ENCODE measurements at regions not wholly inside any gene's neighbourhood (a gene's known extent, or its start where the extent isn't known, plus 50 kb on each side); places are given as distances from the start of the nearest gene placed in this dataset.
A peak's percentile ranks its signal among the peaks of the same experiment; 100 is the strongest.

DNA sequence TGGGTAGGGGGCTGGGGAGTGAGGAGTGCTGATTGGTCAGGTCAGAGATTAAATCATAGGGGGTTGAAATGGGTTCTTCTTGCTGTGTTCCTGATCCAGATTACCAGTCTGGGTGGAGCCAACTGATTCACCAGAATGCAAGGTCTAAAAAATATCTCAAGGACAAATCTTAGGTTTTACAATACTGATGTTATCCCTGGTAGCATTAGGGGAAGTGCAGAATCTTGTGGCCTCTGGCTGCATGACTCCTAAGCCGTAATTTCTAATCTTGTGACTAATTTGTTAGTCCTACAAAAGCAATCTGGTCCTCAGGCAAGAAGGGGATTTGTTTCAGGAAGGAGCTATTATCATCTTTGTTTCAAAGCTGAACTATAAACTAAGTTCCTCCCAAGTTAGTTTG is 289.2 kb upstream of the KYNU start:
- ATAC-seq (ENCODE audit: low read depth) (no peak), DNase-seq (no peak)
- TF ChIP-seq, protein P1, sequence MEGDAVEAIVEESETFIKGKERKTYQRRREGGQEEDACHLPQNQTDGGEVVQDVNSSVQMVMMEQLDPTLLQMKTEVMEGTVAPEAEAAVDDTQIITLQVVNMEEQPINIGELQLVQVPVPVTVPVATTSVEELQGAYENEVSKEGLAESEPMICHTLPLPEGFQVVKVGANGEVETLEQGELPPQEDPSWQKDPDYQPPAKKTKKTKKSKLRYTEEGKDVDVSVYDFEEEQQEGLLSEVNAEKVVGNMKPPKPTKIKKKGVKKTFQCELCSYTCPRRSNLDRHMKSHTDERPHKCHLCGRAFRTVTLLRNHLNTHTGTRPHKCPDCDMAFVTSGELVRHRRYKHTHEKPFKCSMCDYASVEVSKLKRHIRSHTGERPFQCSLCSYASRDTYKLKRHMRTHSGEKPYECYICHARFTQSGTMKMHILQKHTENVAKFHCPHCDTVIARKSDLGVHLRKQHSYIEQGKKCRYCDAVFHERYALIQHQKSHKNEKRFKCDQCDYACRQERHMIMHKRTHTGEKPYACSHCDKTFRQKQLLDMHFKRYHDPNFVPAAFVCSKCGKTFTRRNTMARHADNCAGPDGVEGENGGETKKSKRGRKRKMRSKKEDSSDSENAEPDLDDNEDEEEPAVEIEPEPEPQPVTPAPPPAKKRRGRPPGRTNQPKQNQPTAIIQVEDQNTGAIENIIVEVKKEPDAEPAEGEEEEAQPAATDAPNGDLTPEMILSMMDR (IDR thresholded peaks at IDR 0.05): no peak
- TF ChIP-seq EZH2 (IDR thresholded peaks at IDR 0.05; ENCODE audit: borderline replicate concordance, insufficient read depth, low read depth, low read length, poor library complexity, severe bottlenecking): no peak
- Histone ChIP-seq H3K27ac (ENCODE audit: low read length in 2 of 2) (no peak overlapping the region), H3K4me2 (replicated peaks; ENCODE audit: low read depth, low read length, poor library complexity, severe bottlenecking) (no peak overlapping the region), H4K20me1 (ENCODE audit: control insufficient read depth, insufficient read depth, low read length, poor library complexity, severe bottlenecking) (no peaks in the 10 kb centered on the region), H3K9me3 (ENCODE audit: control extremely low read depth in 1 of 3, control insufficient read depth in 2 of 3, insufficient read depth in 1 of 3, low read length in 2 of 3) (no peaks in the 10 kb centered on the region), H3K4me3 (ENCODE audit: control extremely low read depth in 1 of 5, extremely low read depth in 1 of 5, insufficient read depth in 1 of 5, low read depth in 2 of 5, low read length in 4 of 5) (no peak overlapping the region), H3K27me3 (replicated peaks in 1 of 4; ENCODE audit: control extremely low read depth in 1 of 4, control insufficient read depth in 3 of 4, insufficient read depth in 4 of 4, low read length in 3 of 4) (no peaks in the 10 kb centered on the region), H3K36me3 (replicated peaks in 1 of 2; ENCODE audit: control extremely low read depth in 1 of 2, control insufficient read depth in 1 of 2, extremely low read depth in 1 of 2, insufficient read depth in 2 of 2, low read length in 1 of 2) (no peaks in the 10 kb centered on the region), H3K4me1 (ENCODE audit: control insufficient read depth in 2 of 2, insufficient read depth in 2 of 2, low read length in 2 of 2) (peaks cover 0 to 3% of the 10 kb centered on the region in 2 donors), H3K9ac (ENCODE audit: low read length) (no peak overlapping the region), H3K79me2 (ENCODE audit: control insufficient read depth, insufficient read depth, low read length) (no peaks in the 10 kb centered on the region), H2AFZ (ENCODE audit: insufficient read depth, low read depth, low read length, poor library complexity, severe bottlenecking) (no peak overlapping the region)
- no CpG with 5 or more reads among the region's 1 CpG for WGBS (ENCODE audit: insufficient coverage)
- Mint-ChIP-seq H3K4me3 (no peak overlapping the region), H3K4me1 (peaks cover 12% of the 10 kb centered on the region), H3K27me3 (no peaks in the 10 kb centered on the region), H3K9me3 (ENCODE audit: insufficient read depth) (no peaks in the 10 kb centered on the region), H3K27ac (no peak overlapping the region)
- intact Hi-C loops (cut with micrococcal nuclease): no loop called here
- POLR2A ChIA-PET: no interaction called here
- CTCF ChIA-PET: no interaction called here

DNA sequence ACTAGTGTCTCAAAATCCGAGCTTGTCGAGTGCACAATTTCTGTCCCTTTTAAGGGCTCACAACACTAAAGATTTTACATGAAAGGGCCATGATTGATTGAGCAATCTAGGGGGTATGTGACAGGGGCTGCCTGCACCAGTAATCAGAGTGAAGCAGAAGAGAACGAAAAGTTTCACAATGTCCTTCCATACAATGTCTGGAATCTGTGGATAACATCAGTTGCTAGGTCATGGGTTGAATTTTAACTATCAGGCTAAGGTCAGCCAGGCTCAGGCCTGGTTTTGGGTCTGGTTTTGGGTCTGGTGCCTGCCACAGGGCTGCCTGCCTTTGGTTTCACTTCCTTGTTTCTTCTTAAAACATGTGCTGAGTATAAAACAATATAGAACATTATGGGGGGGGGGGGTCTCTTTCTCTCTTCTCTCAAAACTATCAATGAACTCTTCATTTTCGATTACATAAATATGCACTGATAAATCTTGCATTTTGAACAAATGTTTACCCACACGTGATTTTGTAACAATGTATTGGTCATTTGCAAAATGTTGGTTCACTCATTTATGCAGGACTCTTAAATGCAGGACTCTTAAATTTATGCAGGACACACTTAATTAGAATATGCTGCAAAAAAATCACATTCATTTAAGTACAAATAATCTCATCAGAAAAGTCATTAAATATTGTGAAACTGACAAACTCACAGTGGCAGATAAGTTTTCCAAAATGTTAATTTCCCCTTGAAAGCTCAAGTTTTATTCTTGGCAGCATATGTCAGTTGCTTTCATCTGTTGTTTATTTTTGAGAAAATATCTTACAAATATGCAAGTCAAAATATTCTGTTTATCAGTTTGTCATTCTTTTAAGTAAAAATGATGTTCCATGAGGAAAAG is 290.5 kb upstream of the KYNU start:
- Histone ChIP-seq H3K4me2 (replicated peaks; ENCODE audit: low read depth, low read length, poor library complexity, severe bottlenecking) (no peak overlapping the region), H4K20me1 (ENCODE audit: control insufficient read depth, insufficient read depth, low read length, poor library complexity, severe bottlenecking) (no peaks in the 10 kb centered on the region), H3K9ac (ENCODE audit: low read length) (no peak overlapping the region), H3K9me3 (ENCODE audit: control extremely low read depth in 1 of 3, control insufficient read depth in 2 of 3, insufficient read depth in 1 of 3, low read length in 2 of 3) (no peaks in the 10 kb centered on the region), H2AFZ (ENCODE audit: insufficient read depth, low read depth, low read length, poor library complexity, severe bottlenecking) (peak overlapping the region; percentile 25), H3K4me1 (ENCODE audit: control insufficient read depth in 2 of 2, insufficient read depth in 2 of 2, low read length in 2 of 2) (peaks cover 0 to 3% of the 10 kb centered on the region in 2 donors), H3K27ac (ENCODE audit: low read length in 2 of 2) (no peak overlapping the region), H3K27me3 (replicated peaks in 1 of 4; ENCODE audit: control extremely low read depth in 1 of 4, control insufficient read depth in 3 of 4, insufficient read depth in 4 of 4, low read length in 3 of 4) (no peaks in the 10 kb centered on the region), H3K4me3 (ENCODE audit: control extremely low read depth in 1 of 5, extremely low read depth in 1 of 5, insufficient read depth in 1 of 5, low read depth in 2 of 5, low read length in 4 of 5) (no peak overlapping the region), H3K36me3 (replicated peaks in 1 of 2; ENCODE audit: control extremely low read depth in 1 of 2, control insufficient read depth in 1 of 2, extremely low read depth in 1 of 2, insufficient read depth in 2 of 2, low read length in 1 of 2) (no peaks in the 10 kb centered on the region), H3K79me2 (ENCODE audit: control insufficient read depth, insufficient read depth, low read length) (no peaks in the 10 kb centered on the region)
- intact Hi-C loops (cut with micrococcal nuclease): no loop called here
- Mint-ChIP-seq H3K27me3 (no peaks in the 10 kb centered on the region), H3K4me1 (peaks cover 12% of the 10 kb centered on the region), H3K27ac (peak overlapping the region; percentile 13), H3K4me3 (no peak overlapping the region), H3K9me3 (ENCODE audit: insufficient read depth) (no peaks in the 10 kb centered on the region)
- ATAC-seq (ENCODE audit: low read depth) (no peak), DNase-seq (peak; percentile 49)
- TF ChIP-seq, protein P1 (IDR thresholded peaks at IDR 0.05): no peak
- 53% methylated on average over 2 of the region's 5 CpGs for WGBS (ENCODE audit: insufficient coverage)
- ChIA-PET POLR2A (no interaction called here), CTCF (no interaction called here)

Measured in B cell (primary cell).